ENCODE measurements at regions not wholly inside any gene's neighbourhood (a gene's known extent, or its start where the extent isn't known, plus 50 kb on each side); places are given as distances from the start of the nearest gene placed in this dataset.

DNA sequence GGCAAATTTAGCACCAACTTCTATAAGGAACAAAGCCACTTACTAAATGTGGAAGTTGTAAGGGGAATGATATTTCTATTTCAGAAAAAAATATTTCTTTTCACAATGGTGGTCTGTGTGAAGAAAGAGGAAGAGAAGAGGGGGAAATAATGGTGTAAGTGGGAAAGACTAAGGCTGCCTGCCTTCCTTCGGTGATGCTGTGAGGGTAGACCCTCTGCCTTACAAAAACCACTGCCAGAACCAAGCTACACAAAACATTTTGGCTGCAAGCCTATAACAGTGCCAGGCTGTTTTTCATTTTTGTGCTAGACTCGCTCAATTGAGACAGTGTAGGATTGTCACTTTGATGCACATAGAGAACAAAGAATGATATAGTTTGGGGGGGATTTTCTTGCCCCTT lies 286.6 kb downstream of the ZEB2 start:
- H3K4me3 ChIP-seq (ENCODE audit: low read depth, low read length) = no peak overlapping the region
- DNase-seq (ENCODE audit: low read depth) = no peak
- TF ChIP-seq, protein P1, sequence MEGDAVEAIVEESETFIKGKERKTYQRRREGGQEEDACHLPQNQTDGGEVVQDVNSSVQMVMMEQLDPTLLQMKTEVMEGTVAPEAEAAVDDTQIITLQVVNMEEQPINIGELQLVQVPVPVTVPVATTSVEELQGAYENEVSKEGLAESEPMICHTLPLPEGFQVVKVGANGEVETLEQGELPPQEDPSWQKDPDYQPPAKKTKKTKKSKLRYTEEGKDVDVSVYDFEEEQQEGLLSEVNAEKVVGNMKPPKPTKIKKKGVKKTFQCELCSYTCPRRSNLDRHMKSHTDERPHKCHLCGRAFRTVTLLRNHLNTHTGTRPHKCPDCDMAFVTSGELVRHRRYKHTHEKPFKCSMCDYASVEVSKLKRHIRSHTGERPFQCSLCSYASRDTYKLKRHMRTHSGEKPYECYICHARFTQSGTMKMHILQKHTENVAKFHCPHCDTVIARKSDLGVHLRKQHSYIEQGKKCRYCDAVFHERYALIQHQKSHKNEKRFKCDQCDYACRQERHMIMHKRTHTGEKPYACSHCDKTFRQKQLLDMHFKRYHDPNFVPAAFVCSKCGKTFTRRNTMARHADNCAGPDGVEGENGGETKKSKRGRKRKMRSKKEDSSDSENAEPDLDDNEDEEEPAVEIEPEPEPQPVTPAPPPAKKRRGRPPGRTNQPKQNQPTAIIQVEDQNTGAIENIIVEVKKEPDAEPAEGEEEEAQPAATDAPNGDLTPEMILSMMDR (IDR thresholded peaks at IDR 0.05; ENCODE audit: low read depth, low read length, missing control alignments) = no peak

DNA sequence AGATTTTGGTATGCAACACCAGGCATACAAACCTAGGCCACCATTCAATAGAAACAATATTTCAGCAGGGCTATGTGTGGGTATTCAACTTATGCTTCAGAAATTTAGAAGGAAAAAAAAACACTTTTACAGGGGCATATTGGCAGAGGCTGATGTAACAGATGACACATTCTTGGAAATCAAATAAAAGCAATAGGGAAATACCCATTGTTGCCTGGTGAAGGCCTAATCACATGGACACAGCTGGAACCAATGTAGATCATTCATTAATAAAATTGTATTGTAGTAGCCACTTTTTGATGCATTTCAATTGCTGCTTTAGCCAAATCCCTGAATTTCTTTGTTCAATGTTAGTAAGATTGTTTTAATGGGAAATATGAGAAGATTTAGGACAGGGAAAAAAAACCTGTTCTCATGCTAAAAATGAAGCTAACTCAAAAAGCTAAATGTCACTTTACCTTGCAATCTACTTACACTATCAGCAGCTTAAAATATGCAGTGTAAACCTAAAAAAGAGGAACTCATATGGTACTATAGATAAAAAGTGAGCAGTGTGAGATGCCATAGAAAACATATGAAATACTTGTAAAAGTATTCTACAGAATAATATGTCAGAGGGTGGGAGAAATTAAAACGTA lies 289.4 kb downstream of the ZEB2 start:
- no peak overlapping the region for H3K4me3 ChIP-seq (ENCODE audit: low read depth, low read length)
- no peak for DNase-seq (ENCODE audit: low read depth)
- TF ChIP-seq, protein P1 (IDR thresholded peaks at IDR 0.05; ENCODE audit: low read depth, low read length, missing control alignments) = no peak

DNA sequence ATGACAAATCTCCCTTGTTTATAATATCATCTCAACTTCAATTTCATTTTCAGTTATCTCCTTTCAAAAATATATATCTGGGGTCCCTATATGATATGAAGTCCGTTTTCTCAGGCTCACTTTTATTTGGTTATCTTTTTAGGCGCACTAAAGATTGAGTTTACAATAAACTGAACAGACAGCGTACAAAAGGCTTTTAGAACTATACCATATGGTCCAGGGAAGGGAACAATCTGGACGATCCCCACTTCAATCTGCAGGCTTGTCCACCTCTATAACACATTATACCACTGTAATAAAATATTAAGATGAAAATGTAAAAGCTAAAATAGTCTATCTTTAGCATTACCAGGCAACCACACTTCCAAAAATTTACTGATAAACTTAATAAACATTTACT lies 289.9 kb downstream of the ZEB2 start:
- TF ChIP-seq, protein P1 (IDR thresholded peaks at IDR 0.05; ENCODE audit: low read depth, low read length, missing control alignments) = no peak
- no peak for DNase-seq (ENCODE audit: low read depth)
- no peak overlapping the region for H3K4me3 ChIP-seq (ENCODE audit: low read depth, low read length)

DNA sequence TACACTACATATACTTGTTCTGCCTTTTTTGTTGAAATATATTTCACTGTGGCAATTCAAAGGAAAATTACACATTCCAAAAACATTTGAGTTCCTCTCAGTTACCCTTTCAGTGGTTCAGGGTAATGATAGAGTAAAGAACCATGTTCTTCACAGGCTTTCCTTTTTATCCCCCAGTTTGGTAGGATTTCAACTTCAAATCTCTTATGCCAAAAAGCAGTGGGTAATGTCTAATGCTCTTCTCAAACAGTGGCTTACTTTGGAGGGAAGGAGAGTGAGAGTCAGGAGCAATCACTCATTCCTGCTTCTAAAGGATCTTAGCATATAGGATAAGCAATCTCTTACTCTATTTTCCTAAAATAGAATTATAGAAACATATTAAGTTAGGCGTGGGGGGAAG lies 290.6 kb downstream of the ZEB2 start:
- TF ChIP-seq, protein P1 (IDR thresholded peaks at IDR 0.05; ENCODE audit: low read depth, low read length, missing control alignments) = no peak
- DNase-seq (ENCODE audit: low read depth) = no peak
- no peak overlapping the region for H3K4me3 ChIP-seq (ENCODE audit: low read depth, low read length)

DNA sequence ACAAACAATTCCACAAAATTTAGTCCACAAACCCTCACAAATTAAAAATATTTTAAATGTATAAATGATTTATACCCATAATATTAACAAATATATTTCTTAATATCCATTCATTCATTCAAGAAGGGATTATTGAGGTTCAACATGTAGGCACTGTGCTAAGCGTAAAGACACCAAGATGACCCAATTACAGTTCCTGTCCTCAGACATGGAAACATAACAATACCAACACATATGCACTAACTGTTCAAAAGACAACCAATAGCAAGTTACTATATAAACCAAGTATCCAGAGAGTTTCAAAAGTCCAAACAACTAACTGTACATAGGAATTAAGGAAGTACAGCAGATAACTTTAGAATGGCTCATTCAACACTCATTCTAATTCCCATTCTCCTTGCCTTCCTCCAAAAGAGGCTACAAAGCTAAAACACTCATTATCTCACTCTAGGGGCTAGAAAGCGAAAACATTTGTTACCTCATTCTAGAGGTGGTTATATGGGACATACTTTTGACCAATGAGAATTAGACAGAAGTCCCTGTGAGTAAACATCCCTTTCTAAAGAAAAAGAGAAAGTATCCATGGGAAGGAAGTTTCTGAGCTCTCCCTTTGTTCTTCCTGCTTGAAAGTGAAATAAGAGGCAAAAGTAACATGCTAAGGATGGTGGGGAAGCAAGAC lies 292.4 kb downstream of the ZEB2 start:
- no peak overlapping the region for H3K4me3 ChIP-seq (ENCODE audit: low read depth, low read length)
- no peak for DNase-seq (ENCODE audit: low read depth)
- TF ChIP-seq, protein P1 (IDR thresholded peaks at IDR 0.05; ENCODE audit: low read depth, low read length, missing control alignments) = no peak

DNA sequence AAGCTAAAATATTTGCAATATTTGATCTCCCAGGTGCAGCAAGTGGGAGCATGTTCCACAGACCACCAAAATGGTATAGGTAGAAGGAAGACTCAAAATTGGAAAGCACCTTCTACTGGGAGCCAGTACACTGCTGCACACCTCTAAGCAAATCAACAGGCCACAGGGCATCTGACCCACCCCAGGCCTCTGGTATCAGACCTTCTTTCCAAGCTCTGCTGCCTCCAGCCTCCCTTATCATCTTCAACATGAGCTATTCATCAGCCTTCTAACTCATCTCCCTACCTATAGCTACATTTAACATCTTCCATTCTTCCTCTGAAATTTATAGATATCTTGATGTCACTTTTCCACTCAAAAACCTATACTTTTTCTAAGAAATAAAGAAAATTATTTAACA lies 294.8 kb downstream of the ZEB2 start:
- TF ChIP-seq, protein P1 (IDR thresholded peaks at IDR 0.05; ENCODE audit: low read depth, low read length, missing control alignments) = no peak
- DNase-seq (ENCODE audit: low read depth) = no peak

DNA sequence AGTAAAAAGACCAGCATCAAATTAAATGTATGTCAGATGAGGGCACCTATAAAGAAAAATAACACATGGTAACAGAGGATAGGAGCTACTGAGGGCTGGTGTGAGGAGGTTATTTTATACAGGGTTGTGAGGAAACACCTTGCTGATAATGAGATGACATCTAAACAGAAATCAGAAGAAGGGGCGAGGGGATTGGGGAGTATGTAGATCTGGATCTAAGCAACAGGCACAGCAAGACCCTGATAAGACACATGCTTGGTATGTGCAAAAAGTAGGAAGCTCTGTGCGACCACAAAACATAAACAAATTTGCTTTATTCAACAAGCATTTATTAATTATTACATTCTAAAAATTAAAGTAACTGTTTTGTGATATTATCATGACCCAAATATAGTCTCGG lies 295.4 kb downstream of the ZEB2 start:
- DNase-seq (ENCODE audit: low read depth) = no peak
- no peak overlapping the region for H3K4me3 ChIP-seq (ENCODE audit: low read depth, low read length)
- TF ChIP-seq, protein P1 (IDR thresholded peaks at IDR 0.05; ENCODE audit: low read depth, low read length, missing control alignments) = no peak

More for the DNA sequence above, 294.8 kb downstream of the ZEB2 start:
- no peak overlapping the region for H3K4me3 ChIP-seq (ENCODE audit: low read depth, low read length)

Data from GM12864 (cell line).